Activated CD8-positive, alpha-beta memory T cell treated with anti-CD3 and anti-CD28 coated beads, Interleukin-2, amount 10 ng/mL, durations not matched to agents 7 days and 5 days (primary cell): ENCODE measurements at regions not wholly inside any gene's neighbourhood (a gene's known extent, or its start where the extent isn't known, plus 50 kb on each side); places are given as distances from the start of the nearest gene placed in this dataset.
"Not testable (repeated sequence)": the region's sequence is repeated elsewhere in the genome, so short reads cannot be mapped to it uniquely, and the experiment has no call there.

ENCODE experiments used
- ATAC-seq: fragments of 150-1000 bp; cut with Tn5 transposase; one replicate; pipeline ENCODE4 v1.10.0; 2021; ENCODE audit warnings: moderate library complexity
- CTCF ChIA-PET: fragments of 350-600 bp; sonication (Branson Sonifier 250); formaldehyde crosslinking; loops from one replicate; lab custom pipeline; 2021; ENCODE audit warnings: antibody characterized with exemption; lab: Charles Lee
- DNase-seq: peaks from one replicate; pipeline ENCODE4 v3.0.0-alpha.2; 2020
- H3K27ac Mint-ChIP-seq: one replicate; pipeline ENCODE4 v1.8.0; 2021; ENCODE audit warnings: mild to moderate bottlenecking, mixed read lengths
- H3K27me3 Mint-ChIP-seq: one replicate; pipeline ENCODE4 v1.8.0; 2021; ENCODE audit warnings: mixed read lengths
- H3K36me3 Mint-ChIP-seq: one replicate; pipeline ENCODE4 v1.8.0; 2021; ENCODE audit warnings: mild to moderate bottlenecking, mixed read lengths
- H3K4me1 Mint-ChIP-seq: one replicate; pipeline ENCODE4 v1.8.0; 2021; ENCODE audit warnings: mixed read lengths
- H3K4me3 Mint-ChIP-seq: one replicate; pipeline ENCODE4 v1.8.0; 2021; ENCODE audit warnings: mild to moderate bottlenecking, moderate library complexity, mixed read lengths
- H3K9me3 Mint-ChIP-seq: one replicate; pipeline ENCODE4 v1.8.0; 2022; ENCODE audit warnings: low read depth, mixed read lengths

GRCh38 chrX:39679497-39680157 lies 418.1 kb downstream of the BCOR start:
- ATAC-seq (no peak), DNase-seq (no peak)
- no peak overlapping the region for H3K4me3 Mint-ChIP-seq
- H3K9me3 Mint-ChIP-seq = no peaks in the 10 kb centered on the region
- CTCF ChIA-PET = no interaction called here
- H3K4me1 Mint-ChIP-seq = no peaks in the 10 kb centered on the region
- H3K27ac Mint-ChIP-seq = no peak overlapping the region
- no peaks in the 10 kb centered on the region for H3K36me3 Mint-ChIP-seq
- H3K27me3 Mint-ChIP-seq = peaks cover under 1% of the 10 kb centered on the region

- no peak overlapping the region for H3K27ac Mint-ChIP-seq
- no peak overlapping the region for H3K4me3 Mint-ChIP-seq
- ATAC-seq = no peak
- no peaks in the 10 kb centered on the region for H3K36me3 Mint-ChIP-seq
- no peaks in the 10 kb centered on the region for H3K9me3 Mint-ChIP-seq
- no peak for DNase-seq
- CTCF ChIA-PET = no interaction called here
- H3K27me3 Mint-ChIP-seq = peaks cover 7% of the 10 kb centered on the region
- H3K4me1 Mint-ChIP-seq = no peaks in the 10 kb centered on the region
Observed at GRCh38 chrX:39681885-39682284, 415.9 kb downstream of the BCOR start.

DNA sequence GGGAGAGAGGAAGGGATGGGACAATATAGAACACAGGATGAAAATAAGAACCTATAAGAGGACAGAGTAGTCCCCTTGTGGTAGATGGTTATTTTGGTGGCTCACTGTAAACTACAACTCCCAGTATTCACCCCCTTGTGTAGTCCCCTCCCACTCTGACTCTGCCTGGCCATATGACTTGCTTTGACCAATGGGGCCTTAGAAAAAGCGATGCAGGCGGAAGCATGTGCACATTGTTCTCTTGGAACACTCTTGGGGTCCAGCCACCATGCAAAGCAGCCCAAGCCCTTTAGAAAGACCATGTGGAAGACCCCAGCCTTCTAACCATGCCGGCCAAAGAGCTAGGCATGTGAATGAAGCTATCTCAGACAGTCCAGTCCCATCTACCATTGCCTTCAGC lies 415.0 kb downstream of the BCOR start:
- DNase-seq (no peak), ATAC-seq (no peak)
- Mint-ChIP-seq H3K27me3 (peaks cover 9% of the 10 kb centered on the region), H3K4me1 (no peaks in the 10 kb centered on the region), H3K27ac (no peak overlapping the region), H3K36me3 (no peaks in the 10 kb centered on the region), H3K9me3 (no peaks in the 10 kb centered on the region), H3K4me3 (no peak overlapping the region)
- CTCF ChIA-PET = no interaction called here

DNA sequence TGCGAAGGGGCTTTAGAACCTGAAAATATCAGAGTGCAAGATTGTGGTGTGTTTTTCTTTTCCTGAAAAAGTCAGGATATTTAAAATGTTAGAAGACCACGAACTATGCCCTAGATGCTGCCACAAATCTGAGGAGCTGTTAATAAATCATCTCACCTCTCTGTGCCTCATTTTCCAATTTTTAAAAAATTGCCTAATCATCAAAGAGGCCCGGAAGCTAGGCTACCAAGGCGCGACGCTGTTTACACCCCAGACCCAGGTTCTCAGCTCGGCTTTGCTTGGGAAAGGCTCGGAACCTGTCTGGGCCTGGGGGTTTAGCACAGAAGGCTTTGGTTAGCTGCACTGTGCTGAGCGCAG lies 409.6 kb downstream of the BCOR start:
- H3K27me3 Mint-ChIP-seq = peaks cover 39% of the 10 kb centered on the region
- no peak overlapping the region for H3K4me3 Mint-ChIP-seq
- no peak overlapping the region for H3K27ac Mint-ChIP-seq
- no peaks in the 10 kb centered on the region for H3K4me1 Mint-ChIP-seq
- no peaks in the 10 kb centered on the region for H3K36me3 Mint-ChIP-seq
- no peaks in the 10 kb centered on the region for H3K9me3 Mint-ChIP-seq
- ATAC-seq (no peak), DNase-seq (no peak)
- CTCF ChIA-PET = no interaction called here

DNA sequence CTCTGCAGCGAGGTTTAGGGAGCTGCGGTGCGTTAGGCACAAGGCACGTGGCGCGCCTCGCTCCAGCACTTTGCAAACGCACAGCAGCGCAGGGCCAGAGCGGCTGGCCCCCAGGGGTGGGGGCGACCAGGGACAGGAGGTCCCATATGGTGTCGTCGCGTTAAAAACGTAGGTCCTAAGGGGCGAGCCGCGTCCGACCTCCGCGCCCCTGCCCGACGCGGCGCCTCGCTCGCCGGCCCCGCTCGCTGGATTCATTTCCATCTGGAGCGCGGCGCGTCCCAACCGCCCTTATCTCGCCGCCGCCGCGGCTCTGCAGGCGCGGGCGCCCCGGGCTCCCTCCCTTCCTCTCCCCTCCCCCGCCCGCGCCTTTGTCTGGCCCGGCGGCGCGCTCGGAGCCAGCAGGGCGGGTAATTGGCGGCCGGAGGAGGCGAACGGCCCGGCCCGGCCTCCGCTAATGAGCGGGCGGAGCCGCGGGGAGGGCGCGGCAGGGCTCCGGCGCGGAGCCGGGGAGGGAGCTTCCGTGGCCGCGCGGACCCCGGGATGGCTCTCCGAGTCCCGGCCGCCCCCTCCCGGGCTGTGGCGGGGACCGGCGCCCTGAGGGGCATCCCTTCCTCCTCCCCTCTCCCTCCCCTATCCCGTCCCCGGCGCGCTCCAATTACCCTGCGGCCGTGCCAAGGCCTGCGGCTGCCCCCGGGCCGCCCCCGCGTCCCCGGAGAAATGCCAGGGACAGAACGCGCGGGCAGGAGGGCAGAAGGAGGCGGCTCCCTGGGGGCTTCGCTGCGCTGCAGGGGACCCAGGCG lies 409.0 kb downstream of the BCOR start:
- Mint-ChIP-seq H3K27me3 (peaks cover 40% of the 10 kb centered on the region), H3K9me3 (no peaks in the 10 kb centered on the region), H3K4me1 (no peaks in the 10 kb centered on the region), H3K4me3 (no peak overlapping the region), H3K27ac (no peak overlapping the region), H3K36me3 (no peaks in the 10 kb centered on the region)
- CTCF ChIA-PET = no interaction called here
- ATAC-seq = peak; percentile 45
- no peak for DNase-seq

DNA sequence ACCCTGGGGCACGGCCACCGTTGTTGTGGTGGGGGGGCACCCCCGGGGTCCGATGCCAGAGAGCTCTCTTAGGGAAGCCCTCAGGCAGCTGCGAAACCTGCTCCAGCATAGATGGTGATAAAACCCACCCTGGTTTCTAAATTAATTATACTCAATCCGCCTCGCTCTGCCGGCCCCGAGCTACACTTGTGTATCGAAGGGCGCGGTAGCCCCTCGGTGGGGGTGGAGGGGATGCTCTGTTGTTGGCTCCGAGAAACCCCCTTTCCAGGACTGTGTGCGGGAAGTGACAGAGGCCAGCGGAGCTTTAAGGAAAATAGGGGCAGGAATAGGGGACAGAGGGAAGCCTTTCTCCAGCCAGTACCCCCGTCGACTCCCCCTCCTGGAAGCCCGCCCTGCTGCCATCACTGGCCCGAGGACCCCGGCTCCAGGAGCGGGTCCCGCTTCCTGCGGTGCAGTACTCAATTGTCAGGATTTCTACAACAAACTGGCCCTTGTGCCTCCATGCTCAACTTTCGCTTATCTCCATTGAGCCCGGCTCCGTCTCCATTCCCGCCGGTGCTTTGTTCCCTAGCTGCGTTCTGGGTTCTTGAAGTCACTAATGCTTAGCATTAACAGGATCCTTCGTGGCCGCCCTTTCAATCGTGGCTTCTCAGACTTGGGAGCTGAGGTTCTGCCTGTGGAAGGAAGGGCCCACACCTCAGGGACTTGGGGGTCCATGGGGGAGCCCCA lies 408.2 kb downstream of the BCOR start:
- no peak for ATAC-seq
- no peak for DNase-seq
- Mint-ChIP-seq H3K27me3 (peaks cover 47% of the 10 kb centered on the region), H3K9me3 (no peaks in the 10 kb centered on the region), H3K27ac (no peak overlapping the region), H3K36me3 (no peaks in the 10 kb centered on the region), H3K4me1 (no peaks in the 10 kb centered on the region), H3K4me3 (no peak overlapping the region)
- CTCF ChIA-PET = interaction anchor here (0.6 kb wide), 1 partner anchor 95 kb away, joined by 4 read pairs; no protein-coding TSS in a partner anchor

- Mint-ChIP-seq H3K4me3 (no peak overlapping the region), H3K36me3 (no peaks in the 10 kb centered on the region), H3K27me3 (peaks cover 45% of the 10 kb centered on the region), H3K27ac (no peak overlapping the region), H3K9me3 (no peaks in the 10 kb centered on the region), H3K4me1 (no peaks in the 10 kb centered on the region)
- CTCF ChIA-PET = no interaction called here
- ATAC-seq = no peak
- DNase-seq = no peak
Observed at GRCh38 chrX:39690541-39691415, 407.0 kb downstream of the BCOR start.

- Mint-ChIP-seq H3K27ac (no peak overlapping the region), H3K36me3 (no peaks in the 10 kb centered on the region), H3K9me3 (no peaks in the 10 kb centered on the region), H3K27me3 (peaks cover 42% of the 10 kb centered on the region), H3K4me3 (no peak overlapping the region), H3K4me1 (no peaks in the 10 kb centered on the region)
- ATAC-seq (no peak), DNase-seq (no peak)
- CTCF ChIA-PET = no interaction called here
Observed at GRCh38 chrX:39691724-39692123, 406.0 kb downstream of the BCOR start.

DNA sequence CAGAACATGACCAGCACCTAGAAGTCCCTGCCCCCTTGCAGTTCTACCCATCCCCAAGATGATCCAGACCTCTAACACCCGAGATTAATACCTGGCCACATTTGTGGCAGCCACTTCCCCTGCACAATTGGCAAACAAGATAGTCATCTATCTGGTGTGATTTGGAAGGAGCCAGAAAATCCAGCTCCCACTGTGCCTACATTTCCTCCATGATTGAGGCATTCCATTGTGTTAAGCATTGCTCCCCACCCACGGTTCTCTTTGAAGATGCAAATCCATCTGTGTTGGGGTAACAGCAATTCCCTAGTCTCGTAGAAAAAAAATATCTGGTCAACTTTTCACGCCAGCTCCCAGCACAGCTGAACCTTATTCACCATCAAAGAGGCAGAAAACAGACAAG lies 405.0 kb downstream of the BCOR start:
- H3K9me3 Mint-ChIP-seq = no peaks in the 10 kb centered on the region
- no peak overlapping the region for H3K27ac Mint-ChIP-seq
- DNase-seq (no peak), ATAC-seq (no peak)
- no peaks in the 10 kb centered on the region for H3K36me3 Mint-ChIP-seq
- no peak overlapping the region for H3K4me3 Mint-ChIP-seq
- H3K27me3 Mint-ChIP-seq = peaks cover 42% of the 10 kb centered on the region
- CTCF ChIA-PET = no interaction called here
- no peaks in the 10 kb centered on the region for H3K4me1 Mint-ChIP-seq

GRCh38 chrX:39693298-39693697 lies 404.5 kb downstream of the BCOR start:
- no peaks in the 10 kb centered on the region for H3K36me3 Mint-ChIP-seq
- ATAC-seq = no peak

GRCh38 chrX:39702636-39703035 lies 395.1 kb downstream of the BCOR start:
- H3K4me1 Mint-ChIP-seq, H3K9me3 Mint-ChIP-seq, CTCF ChIA-PET, ATAC-seq, H3K4me3 Mint-ChIP-seq, DNase-seq, H3K27me3 Mint-ChIP-seq, H3K27ac Mint-ChIP-seq, H3K36me3 Mint-ChIP-seq: not testable (repeated sequence)

More at GRCh38 chrX:39693298-39693697, 404.5 kb downstream of the BCOR start:
- CTCF ChIA-PET = no interaction called here
- Mint-ChIP-seq H3K9me3 (no peaks in the 10 kb centered on the region), H3K4me1 (no peaks in the 10 kb centered on the region), H3K4me3 (no peak overlapping the region), H3K27me3 (peaks cover 37% of the 10 kb centered on the region), H3K27ac (no peak overlapping the region)
- no peak for DNase-seq

DNA sequence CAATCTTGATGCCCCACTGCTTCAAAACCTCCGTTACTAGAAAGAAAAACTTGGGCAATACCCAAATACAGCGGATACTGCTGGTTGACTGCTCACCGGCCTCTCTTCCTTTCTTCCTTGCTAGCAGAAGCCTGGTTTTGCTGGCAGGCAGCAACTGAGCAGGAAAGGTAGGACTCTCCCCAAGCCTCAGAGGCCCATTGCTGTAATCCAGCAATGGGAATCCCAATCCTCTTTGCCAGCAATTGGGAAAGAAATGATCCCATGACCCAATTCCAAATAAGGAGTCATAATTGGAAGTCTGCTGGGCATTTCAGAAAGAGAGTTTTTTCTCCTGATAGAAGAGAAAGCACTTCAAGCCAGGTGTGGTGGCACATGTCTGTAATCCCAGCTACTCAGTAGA lies 394.5 kb downstream of the BCOR start:
- Mint-ChIP-seq H3K27me3 (no peaks in the 10 kb centered on the region), H3K9me3 (no peaks in the 10 kb centered on the region), H3K4me3 (no peak overlapping the region), H3K27ac (no peak overlapping the region), H3K36me3 (no peaks in the 10 kb centered on the region), H3K4me1 (no peaks in the 10 kb centered on the region)
- DNase-seq = no peak
- no peak for ATAC-seq
- CTCF ChIA-PET = no interaction called here

- no peaks in the 10 kb centered on the region for H3K4me1 Mint-ChIP-seq
- ATAC-seq (no peak), DNase-seq (no peak)
- H3K27me3 Mint-ChIP-seq = peaks cover 2% of the 10 kb centered on the region
- no peaks in the 10 kb centered on the region for H3K36me3 Mint-ChIP-seq
- no peak overlapping the region for H3K27ac Mint-ChIP-seq
- H3K9me3 Mint-ChIP-seq = no peaks in the 10 kb centered on the region
- H3K4me3 Mint-ChIP-seq = no peak overlapping the region
- CTCF ChIA-PET = no interaction called here
Observed at GRCh38 chrX:39704590-39704989, 393.2 kb downstream of the BCOR start.
